GM18499 (cell line): ENCODE measurements at regions not wholly inside any gene's neighbourhood (a gene's known extent, or its start where the extent isn't known, plus 50 kb on each side); places are given as distances from the start of the nearest gene placed in this dataset.
"Not testable (repeated sequence)": the region's sequence is repeated elsewhere in the genome, so short reads cannot be mapped to it uniquely, and the experiment has no call there.

Experiments used
- ATAC-seq: cut with Tn5 transposase; IDR thresholded peaks from one replicate; pipeline ENCODE4 v1.9.1; 2021; ENCODE audit warnings: moderate number of reproducible peaks; ENCODE audit not compliant: insufficient read depth, unreplicated experiment

DNA sequence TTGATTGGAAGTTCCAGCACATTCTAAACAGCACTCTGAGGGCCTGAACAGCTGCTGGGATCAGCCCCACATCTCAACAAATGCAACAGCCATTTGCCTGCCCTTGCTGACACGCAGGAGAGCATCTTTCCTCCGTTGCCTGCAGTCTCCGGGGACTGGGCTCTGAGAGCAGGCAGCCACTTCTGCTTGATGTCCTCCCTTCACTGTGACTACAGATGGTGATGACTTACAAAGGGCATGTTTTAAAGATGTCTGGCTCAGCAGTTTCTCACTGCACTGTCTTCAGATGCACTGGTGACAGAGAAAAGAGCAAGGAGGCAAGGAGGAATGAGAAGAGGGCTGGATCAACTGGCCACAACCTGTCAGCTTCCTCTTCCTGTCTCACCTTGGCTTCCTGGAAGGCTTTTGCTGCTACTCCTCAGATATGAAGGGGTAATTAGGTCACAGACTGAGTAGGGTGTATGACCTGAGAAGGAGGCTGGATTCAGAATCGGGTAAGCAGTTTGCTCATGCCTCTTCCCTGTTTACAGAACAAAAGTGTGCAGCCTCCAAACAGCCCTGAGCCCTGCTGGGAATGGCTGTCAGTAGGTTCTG is 143.5 kb upstream of the GHITM start:
- no peak for ATAC-seq

DNA sequence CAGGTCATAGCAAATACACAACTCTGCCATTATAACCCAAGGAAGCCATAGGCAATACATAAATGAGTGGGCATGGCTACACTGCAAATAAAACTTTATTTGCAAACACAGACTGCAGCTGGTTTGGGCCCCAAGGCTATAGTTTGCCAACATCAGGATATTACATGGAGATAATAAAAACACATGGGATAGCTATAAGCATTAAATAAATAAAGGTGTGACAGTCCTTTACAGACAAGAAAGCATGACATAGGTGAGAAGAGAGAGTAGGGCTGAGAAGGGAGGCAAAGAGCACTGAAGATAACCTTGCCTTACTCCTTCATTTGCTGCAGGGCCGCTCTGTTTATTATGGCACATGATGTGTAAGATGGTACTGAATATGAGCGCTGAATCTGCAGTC is 135.1 kb upstream of the GHITM start:
- ATAC-seq: no peak

DNA sequence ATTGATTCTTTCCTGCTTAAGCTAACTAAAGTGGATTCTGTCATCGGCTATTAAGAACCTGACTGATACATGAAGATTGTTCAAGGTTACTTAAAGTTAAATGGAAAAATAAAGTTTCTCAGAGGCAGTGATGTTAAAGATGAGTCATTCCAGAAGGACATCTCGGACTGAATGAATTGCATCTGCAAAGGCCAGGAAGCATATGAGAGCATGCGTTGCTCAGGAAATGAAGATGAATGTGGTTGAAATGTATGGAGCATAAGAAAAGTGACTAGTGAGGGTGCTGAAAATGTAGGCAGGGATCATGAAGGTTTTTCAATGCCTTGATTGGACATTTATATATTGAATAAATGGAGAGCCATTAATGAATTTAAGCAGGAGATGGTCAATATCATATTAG is 133.9 kb upstream of the GHITM start:
- ATAC-seq: no peak

DNA sequence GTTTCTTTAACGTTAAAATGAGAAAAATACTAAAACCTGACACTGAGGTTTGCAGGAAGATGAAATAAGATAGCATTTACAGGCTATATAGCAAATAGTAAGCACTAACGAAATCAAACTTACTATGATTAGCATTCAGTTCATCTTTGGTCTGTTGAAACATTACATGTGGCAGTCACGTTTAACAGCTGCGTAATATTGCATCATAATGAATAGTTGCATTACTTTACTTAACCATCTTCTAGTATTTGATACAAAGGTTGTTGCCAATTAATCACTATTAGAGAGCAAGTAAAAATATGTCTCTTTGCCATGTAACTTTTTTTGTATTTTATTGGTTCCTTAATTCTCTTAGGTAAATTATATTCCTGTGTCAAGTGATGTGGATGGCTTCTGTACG is 131.8 kb upstream of the GHITM start:
- no peak for ATAC-seq

DNA sequence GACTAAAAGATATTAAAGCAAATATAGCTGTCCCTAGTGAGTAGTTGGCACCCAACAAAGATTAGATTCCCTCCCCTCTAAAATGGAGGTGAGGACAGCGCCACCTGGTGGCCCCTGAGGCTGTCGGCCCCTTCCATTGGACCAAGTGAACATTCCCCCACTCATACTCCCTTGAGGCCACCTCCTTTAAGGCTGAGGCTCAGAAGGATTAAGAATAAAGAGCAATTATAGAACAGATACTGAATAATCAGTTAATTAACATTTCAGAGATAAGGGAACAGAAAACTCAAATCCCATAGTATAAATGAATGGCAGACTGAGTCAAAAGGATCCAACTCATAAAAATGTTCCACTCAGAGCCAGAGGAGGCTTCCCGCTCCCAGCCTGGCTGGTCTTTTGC is 130.4 kb upstream of the GHITM start:
- ATAC-seq: no peak

DNA sequence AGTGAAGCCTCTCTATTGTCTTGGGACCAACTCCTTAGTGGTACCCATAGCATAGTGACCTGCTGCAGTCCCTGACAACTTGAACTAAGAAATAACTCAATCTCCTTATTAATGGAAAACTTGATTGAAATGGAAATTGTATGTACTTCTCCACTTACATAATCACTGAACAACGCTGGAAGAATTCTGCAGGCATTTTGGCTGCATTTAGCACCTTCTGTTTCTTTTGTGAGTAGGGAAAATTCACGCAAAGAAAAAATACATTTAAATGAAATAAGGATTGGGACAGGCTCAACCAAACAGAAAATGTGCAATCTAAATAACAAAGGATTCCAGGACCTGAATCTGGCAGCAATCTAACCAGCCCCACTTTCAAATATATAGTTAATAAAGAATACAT is 126.9 kb upstream of the GHITM start:
- no peak for ATAC-seq

DNA sequence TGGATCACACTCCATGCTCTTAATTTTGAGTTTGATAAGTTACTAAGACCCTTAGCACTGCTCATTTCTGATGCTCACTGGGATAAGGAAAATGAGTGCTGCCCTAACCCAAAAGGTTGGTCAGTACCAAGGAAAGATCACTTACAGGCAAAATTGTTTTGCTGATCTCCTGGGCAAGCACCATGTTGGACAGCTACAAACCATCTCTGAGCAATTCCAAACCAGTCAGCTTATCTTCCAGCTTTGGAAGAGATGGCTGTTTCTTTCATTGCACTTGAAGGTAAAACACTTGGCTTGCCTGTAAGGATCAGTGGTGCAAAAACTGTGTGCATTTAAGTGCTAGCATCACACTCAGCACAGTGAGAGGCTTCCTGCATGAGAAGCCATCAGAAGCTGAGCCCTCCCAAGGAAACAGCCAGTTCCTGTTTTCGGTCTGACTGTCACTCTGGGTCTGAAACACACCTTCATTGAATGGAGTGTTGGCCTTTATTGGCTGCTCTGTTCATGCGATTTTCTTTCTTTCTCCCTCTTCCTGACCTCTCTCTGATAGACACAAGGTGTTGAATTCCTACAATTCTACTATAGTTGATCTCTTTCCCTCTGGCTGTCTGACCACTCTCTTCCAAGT is 126.4 kb upstream of the GHITM start:
- ATAC-seq: peak; percentile 97

DNA sequence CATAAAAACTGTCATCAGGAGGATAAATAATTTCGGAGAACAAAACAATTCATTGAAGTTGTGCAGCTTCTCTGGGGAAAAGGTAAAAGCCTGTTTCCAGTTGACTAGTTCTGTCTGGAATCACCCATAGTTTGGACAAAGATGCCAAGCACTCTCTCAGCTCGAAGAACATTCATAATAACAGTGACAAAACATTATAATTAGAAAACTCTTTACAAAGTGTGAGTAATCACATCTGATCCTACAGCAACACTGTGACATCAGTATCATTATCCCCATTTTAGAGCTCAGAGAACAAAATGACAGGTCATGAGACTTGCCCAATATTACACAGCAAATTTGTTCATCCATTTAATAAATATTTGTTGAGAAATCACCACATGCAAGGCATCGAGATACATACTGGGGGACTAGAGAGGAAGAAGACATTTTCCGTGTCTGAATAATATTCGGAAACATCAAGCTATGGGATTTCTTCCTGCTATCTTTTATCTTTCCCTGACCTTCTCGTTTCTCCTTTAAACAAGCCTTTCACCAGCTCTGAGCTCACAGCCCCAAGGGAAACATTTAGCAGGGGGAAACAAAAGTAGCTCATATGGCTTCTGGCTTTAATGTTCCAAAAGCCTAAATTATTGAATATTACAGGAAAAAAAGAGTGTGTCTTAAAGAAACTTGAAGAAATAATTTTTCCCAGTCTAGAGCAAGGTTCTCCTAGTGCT is 123.3 kb upstream of the GHITM start:
- ATAC-seq: no peak

DNA sequence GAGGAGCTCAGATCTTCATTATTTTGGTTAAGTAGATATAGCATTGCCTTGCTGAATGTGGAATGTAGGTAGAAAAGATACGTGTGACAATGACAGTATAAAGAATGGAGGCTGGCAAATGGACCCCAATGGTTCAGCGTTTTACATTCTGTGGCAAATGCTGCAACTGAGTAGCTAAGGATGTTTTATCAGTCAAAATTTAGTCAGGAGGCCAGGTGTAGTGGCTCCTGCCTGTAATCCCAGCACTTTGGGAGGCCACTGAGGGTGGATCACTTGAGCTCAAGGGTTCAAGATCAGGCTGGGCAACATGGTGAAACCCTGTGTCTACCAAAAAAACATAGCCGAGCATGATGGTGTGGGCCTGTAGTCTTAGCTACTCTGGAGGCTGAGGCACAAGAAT is 120.5 kb upstream of the GHITM start:
- ATAC-seq: no peak

DNA sequence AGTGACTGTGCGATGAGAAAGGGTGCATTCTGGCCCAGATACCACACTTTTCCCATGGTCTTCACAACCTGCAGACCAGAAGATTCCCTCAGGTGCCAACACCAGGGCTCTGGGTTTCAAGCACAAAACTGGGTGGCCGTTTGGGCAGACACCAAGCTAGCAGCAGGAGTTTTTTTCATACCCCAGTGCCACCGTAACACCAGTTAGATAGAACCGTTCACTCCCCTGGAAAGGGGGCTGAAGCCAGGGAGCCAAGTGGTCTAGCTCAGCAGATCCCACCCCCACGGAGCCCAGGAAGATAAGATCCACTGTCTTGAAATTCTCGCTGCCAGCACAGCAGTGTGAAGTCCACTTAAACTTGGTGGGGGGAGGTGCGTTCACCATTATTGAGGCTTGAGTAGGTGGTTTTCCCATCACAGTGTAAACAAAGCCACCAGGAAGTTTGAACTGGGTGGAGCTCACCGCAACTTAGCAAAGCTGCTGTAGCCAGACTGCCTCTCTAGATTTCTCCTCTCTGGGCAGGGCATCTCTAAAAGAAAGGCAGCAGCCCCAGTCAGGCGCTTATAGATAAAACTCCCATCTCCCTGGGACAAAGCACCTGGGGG is 119.4 kb upstream of the GHITM start:
- ATAC-seq: not testable (repeated sequence)

DNA sequence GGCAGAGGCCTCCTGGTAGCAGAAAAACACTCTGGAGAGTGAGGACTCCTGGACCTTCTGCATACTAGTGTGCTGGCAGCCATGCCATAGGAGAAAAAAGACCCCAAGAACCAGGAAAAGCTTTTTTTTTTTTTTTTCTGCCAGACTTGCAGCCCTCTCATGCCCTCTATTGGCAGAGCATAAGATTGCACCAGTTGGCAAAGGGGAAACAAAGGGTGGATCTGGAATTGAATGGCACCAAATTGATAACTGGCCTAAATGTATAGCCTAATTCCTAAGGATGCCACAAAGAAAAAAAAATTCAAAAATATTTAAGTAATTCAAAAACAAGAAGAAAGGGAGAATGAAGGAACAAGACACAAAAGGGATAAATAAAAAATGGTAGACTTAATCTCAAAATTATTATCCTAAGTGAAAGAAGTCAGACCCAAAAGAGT is 112.5 kb upstream of the GHITM start:
- ATAC-seq: no peak

DNA sequence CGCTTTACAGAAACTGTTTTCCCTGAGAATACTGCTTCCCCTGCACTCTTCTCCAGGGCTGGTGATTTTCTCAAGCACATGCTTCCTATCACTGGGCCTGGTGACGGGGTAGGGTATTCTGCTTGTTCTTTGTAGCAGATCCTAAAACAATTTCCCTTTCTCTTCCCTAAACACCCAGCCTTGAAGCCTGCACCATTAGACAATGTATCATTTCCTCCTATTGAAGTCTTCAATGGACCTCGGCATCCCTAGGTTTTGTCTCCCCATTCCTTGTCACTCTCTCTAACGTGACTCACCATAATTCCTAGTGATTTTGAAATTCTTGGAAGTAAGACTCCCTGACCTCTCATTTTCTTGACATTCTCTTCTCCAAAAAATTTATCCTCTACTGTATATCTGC is 109.5 kb upstream of the GHITM start:
- no peak for ATAC-seq

DNA sequence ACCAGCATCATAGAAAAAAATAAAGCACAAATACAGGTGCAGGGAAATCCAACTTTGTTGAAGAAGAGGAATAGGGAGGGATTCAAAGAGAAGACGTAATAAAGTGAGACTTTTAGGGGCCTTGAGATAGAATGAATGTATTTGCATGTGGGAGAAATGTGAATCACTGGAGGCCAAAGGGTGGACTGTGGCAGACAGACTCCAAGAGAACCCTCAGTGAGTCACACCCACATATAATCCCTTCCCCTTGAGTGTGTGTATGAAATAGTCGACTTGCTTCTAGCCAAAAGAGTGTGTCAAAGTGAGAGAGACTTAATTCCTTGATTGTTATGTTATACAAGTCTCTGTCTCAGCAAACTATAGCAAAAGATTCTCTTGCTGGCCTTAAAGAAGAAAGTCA is 101.3 kb upstream of the GHITM start:
- no peak for ATAC-seq

DNA sequence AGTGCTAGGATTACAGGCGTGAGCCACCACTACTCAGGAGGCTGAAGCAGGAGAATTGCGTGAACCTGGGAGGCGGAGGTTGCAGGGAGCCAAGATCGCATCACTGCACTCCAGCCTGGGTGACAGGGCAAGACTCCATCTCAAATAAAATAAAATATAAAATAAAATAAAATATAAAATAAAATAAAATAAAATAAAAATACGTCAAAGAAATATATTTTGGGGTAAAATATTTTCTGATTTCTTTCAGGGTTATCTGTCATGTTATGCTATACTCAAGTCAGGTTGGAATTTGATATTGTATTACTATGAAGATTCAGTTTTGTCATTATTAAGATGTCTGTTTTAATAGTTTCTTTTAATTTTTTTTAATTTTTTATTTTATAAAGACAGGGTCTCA is 99.4 kb upstream of the GHITM start:
- no peak for ATAC-seq

DNA sequence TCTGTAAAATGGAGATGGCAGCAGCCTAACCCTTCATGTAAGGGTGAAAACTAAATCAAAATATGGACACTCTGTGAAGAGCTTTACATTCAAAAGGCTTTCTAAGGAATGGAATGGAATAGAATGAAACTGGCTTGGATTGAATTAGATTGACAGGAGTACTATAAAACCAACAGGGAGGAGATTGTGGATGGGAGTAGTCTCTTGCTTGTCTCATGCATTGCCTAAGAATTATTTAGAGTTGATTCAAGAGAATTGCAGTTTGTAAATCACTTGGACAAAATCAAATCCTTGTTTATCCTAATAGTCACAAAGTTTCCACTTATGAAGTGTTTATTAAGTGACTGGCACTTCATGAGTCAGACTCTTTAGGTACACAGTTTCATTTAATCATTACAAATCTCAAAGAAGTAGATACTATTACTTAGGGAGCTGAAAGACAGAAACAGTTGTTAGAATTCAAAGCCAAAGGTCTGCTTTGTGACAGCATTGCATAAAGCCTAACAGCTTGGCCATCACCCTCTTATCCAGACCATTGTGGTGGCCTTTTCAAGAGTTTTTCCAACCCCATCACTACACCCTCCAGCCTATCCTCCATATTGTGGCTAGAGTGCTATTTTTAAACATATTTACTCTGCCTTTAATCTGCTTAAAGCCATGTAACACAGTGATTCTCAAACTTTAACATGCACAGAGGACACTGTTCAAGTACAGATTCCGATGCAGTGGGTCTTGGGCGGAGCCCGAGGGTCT is 91.9 kb upstream of the GHITM start:
- no peak for ATAC-seq

DNA sequence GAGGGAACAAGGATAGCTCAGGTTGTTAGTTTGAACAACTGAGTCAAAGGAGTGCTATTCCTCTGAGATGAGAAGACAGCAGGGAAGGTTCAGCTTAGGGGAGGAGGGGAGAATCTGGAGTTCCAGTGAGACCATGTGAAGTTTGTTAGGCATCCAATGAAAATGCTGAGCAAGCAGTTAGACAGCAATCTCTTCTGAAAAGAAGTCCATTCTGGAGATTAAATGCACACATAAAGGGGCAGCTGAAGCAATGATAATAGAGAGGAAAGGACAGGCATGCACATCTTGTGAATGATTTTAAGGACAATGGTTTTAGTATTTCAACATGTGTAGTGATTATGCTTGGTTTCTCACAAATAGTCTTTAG is 89.7 kb upstream of the GHITM start:
- ATAC-seq: no peak

DNA sequence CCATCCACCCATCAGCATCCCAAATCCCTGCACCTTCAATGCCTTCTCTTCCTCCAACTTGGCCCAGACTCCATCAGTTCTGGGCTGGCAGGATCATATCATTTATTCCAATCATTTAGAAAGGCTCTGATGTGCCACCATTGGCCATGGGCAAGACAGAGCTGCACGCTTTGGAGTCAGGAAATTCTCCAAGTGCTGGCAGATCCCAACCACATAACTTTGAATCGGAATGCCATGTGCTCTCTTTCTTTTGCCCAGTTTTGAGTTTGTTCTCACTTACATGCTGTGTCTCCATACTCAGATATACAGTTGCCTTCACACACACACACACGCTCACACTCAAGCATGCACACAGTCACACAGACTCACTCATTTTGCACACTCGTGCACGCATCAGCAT is 85.7 kb upstream of the GHITM start:
- ATAC-seq: no peak

DNA sequence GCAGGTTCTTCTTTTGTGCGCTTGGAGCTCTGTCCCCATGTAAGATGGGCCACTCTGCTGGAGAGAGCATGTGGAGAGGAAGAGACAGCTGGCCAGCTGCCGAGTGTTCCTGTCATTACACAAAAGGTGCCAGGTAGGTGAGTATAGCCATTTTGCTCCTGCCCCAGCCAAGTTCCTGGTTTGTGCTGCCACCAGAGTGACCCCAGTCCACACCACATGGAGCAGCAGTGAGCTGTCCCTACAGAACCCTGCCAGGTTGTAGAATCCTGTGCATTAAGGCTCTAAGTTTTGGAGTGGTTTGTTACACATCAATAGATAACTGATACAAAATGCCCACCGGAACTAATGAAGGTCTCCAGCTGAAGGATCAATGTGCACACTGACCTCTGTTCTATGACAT is 84.6 kb upstream of the GHITM start:
- ATAC-seq: no peak

DNA sequence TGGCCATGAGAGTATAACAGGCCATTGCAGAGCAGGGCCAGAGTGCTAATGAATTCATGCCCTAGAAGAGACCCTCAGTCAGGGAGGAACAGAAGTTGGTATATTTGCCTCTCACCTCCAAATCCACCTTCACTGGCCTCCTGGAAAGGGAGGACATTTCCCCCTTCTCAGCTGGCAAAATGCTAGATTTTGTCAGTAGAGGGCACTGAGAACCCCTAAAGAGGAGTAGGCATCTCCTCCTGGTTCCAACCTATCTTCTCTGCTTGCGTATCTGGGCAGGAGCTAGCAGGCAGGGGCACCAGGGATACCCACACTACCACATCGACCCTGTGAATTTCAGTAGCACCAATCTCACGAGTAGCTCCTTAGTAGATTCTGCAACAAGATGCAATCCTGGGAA is 79.8 kb upstream of the GHITM start:
- ATAC-seq: no peak

DNA sequence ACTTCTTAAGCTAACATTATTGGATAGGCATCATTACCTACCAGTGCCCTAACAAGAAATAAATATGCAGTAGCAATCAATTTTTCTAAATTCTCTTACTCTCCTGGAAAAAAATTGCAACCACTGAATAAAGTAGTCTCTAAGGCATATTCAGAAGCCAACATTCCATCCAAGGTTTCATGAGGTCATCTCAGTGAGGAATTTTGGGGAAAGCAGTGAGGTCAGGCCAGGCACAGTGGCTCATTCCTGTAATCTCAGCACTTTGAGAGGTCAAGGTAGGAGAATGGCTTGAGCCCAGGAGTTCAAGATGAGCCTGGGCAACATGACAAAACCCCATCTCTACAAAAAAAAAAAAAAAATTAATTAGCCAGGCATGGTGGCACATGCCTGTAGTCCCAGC is 75.9 kb upstream of the GHITM start:
- no peak for ATAC-seq
